ES-I3 (cell line): ENCODE measurements at regions not wholly inside any gene's neighbourhood (a gene's known extent, or its start where the extent isn't known, plus 50 kb on each side); places are given as distances from the start of the nearest gene placed in this dataset.
A peak's percentile ranks its signal among the peaks of the same experiment; 100 is the strongest.
"Not testable (repeated sequence)": the region's sequence is repeated elsewhere in the genome, so short reads cannot be mapped to it uniquely, and the experiment has no call there.

Experiments used
- H3K36me3 ChIP-seq: 2 replicates; pipeline ENCODE4 v1.6.1; 2013; ENCODE audit warnings: mild to moderate bottlenecking, low read length, control low read depth, moderate library complexity; ENCODE audit not compliant: insufficient read depth
- H3K4me1 ChIP-seq: 2 replicates; pipeline ENCODE4 v1.6.1; 2013; ENCODE audit warnings: mild to moderate bottlenecking, control low read depth, low read length; ENCODE audit not compliant: insufficient read depth
- H3K9ac ChIP-seq: 2 replicates; pipeline ENCODE4 v1.6.1; 2013; ENCODE audit warnings: low read depth, mild to moderate bottlenecking, low read length, moderate library complexity
- H3K9me3 ChIP-seq: 2 replicates; pipeline ENCODE4 v1.6.1; 2013; ENCODE audit warnings: mild to moderate bottlenecking, low read length, moderate library complexity; ENCODE audit not compliant: control insufficient read depth, insufficient read depth

GRCh38 chr11:27234043-27234668 lies 128.9 kb downstream of the CCDC34 start:
- Histone ChIP-seq H3K4me1 (peaks cover 2% of the 10 kb centered on the region; the same call in 1 of the 2 replicates), H3K9ac (no peak overlapping the region)

GRCh38 chr11:27233654-27234042 lies 129.4 kb downstream of the CCDC34 start:
- H3K9ac ChIP-seq = no peak overlapping the region
- H3K9me3 ChIP-seq = no peaks in the 10 kb centered on the region
- H3K36me3 ChIP-seq = no peaks in the 10 kb centered on the region
- peaks cover 7% of the 10 kb centered on the region for H3K4me1 ChIP-seq

More at GRCh38 chr11:27234043-27234668, 128.9 kb downstream of the CCDC34 start:
- H3K36me3 ChIP-seq = no peaks in the 10 kb centered on the region
- H3K9me3 ChIP-seq = no peaks in the 10 kb centered on the region

GRCh38 chr11:27231530-27231929 lies 131.5 kb downstream of the CCDC34 start:
- no peak overlapping the region for H3K9ac ChIP-seq
- H3K9me3 ChIP-seq = no peaks in the 10 kb centered on the region
- peaks cover 17% of the 10 kb centered on the region for H3K4me1 ChIP-seq
- no peaks in the 10 kb centered on the region for H3K36me3 ChIP-seq

GRCh38 chr11:27230192-27230572 lies 132.8 kb downstream of the CCDC34 start:
- H3K4me1 ChIP-seq = peaks cover 17% of the 10 kb centered on the region
- no peaks in the 10 kb centered on the region for H3K36me3 ChIP-seq
- no peak overlapping the region for H3K9ac ChIP-seq
- H3K9me3 ChIP-seq = no peaks in the 10 kb centered on the region

- H3K4me1 ChIP-seq = peaks cover 17% of the 10 kb centered on the region
- H3K36me3 ChIP-seq = no peaks in the 10 kb centered on the region
- no peak overlapping the region for H3K9ac ChIP-seq
- H3K9me3 ChIP-seq = no peaks in the 10 kb centered on the region
Measured at GRCh38 chr11:27229511-27230191, 133.4 kb downstream of the CCDC34 start.

- H3K36me3 ChIP-seq = no peaks in the 10 kb centered on the region
- peaks cover 17% of the 10 kb centered on the region for H3K4me1 ChIP-seq
- no peaks in the 10 kb centered on the region for H3K9me3 ChIP-seq
- no peak overlapping the region for H3K9ac ChIP-seq
Measured at GRCh38 chr11:27228906-27229290, 134.1 kb downstream of the CCDC34 start.

- Histone ChIP-seq H3K9me3 (no peaks in the 10 kb centered on the region), H3K4me1 (peaks cover 17% of the 10 kb centered on the region), H3K9ac (no peak overlapping the region), H3K36me3 (no peaks in the 10 kb centered on the region)
Measured at GRCh38 chr11:27228232-27228905, 134.6 kb downstream of the CCDC34 start.

GRCh38 chr11:27227736-27228135 lies 135.3 kb downstream of the CCDC34 start:
- H3K9me3 ChIP-seq = no peaks in the 10 kb centered on the region
- H3K9ac ChIP-seq = no peak overlapping the region
- no peaks in the 10 kb centered on the region for H3K36me3 ChIP-seq
- H3K4me1 ChIP-seq = peaks cover 17% of the 10 kb centered on the region

GRCh38 chr11:27219487-27220039 lies 143.5 kb downstream of the CCDC34 start:
- H3K36me3 ChIP-seq, H3K9me3 ChIP-seq: not testable (repeated sequence)
- Histone ChIP-seq H3K9ac (peak overlapping the region; percentile 51), H3K4me1 (peaks cover 16% of the 10 kb centered on the region)

GRCh38 chr11:27218421-27219038 lies 144.5 kb downstream of the CCDC34 start:
- Histone ChIP-seq H3K4me1 (peaks cover 16% of the 10 kb centered on the region), H3K36me3 (no peaks in the 10 kb centered on the region), H3K9ac (peak overlapping the region; percentile 51; the same call in 1 of the 2 replicates), H3K9me3 (no peaks in the 10 kb centered on the region)

- H3K9ac ChIP-seq = peak overlapping the region; percentile 22; the same call in 1 of the 2 replicates
- no peaks in the 10 kb centered on the region for H3K9me3 ChIP-seq
- H3K36me3 ChIP-seq = no peaks in the 10 kb centered on the region
- H3K4me1 ChIP-seq = peaks cover 18% of the 10 kb centered on the region
Measured at GRCh38 chr11:27217948-27218420, 145.0 kb downstream of the CCDC34 start.

GRCh38 chr11:27217496-27217895 lies 145.5 kb downstream of the CCDC34 start:
- no peaks in the 10 kb centered on the region for H3K9me3 ChIP-seq
- peaks cover 21% of the 10 kb centered on the region for H3K4me1 ChIP-seq
- no peaks in the 10 kb centered on the region for H3K36me3 ChIP-seq
- no peak overlapping the region for H3K9ac ChIP-seq

GRCh38 chr11:27216270-27217149 lies 146.5 kb downstream of the CCDC34 start:
- peaks cover 21% of the 10 kb centered on the region for H3K4me1 ChIP-seq
- H3K9ac ChIP-seq = no peak overlapping the region
- no peaks in the 10 kb centered on the region for H3K9me3 ChIP-seq
- H3K36me3 ChIP-seq = no peaks in the 10 kb centered on the region
